ENCODE measurements at regions not wholly inside any gene's neighbourhood (a gene's known extent, or its start where the extent isn't known, plus 50 kb on each side); places are given as distances from the start of the nearest gene placed in this dataset.

- TF ChIP-seq POLR2A (IDR thresholded peaks at IDR 0.05; ENCODE audit: borderline replicate concordance, extremely low read depth, insufficient read depth, insufficient read length) (no peak), EZH2phosphoT487 (IDR thresholded peaks at IDR 0.05; ENCODE audit: borderline replicate concordance) (no peak), POLR2AphosphoS5 (IDR thresholded peaks at IDR 0.05; ENCODE audit: low read depth, low read length) (no peak), CBX3 (IDR thresholded peaks at IDR 0.05; ENCODE audit: low read depth) (no peak)
- TF ChIP-seq, protein P1, sequence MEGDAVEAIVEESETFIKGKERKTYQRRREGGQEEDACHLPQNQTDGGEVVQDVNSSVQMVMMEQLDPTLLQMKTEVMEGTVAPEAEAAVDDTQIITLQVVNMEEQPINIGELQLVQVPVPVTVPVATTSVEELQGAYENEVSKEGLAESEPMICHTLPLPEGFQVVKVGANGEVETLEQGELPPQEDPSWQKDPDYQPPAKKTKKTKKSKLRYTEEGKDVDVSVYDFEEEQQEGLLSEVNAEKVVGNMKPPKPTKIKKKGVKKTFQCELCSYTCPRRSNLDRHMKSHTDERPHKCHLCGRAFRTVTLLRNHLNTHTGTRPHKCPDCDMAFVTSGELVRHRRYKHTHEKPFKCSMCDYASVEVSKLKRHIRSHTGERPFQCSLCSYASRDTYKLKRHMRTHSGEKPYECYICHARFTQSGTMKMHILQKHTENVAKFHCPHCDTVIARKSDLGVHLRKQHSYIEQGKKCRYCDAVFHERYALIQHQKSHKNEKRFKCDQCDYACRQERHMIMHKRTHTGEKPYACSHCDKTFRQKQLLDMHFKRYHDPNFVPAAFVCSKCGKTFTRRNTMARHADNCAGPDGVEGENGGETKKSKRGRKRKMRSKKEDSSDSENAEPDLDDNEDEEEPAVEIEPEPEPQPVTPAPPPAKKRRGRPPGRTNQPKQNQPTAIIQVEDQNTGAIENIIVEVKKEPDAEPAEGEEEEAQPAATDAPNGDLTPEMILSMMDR (IDR thresholded peaks at IDR 0.05 in 2 of 3, conservative IDR thresholded peaks at IDR 0.05 in 1 of 3; ENCODE audit: borderline replicate concordance in 1 of 3, insufficient read depth in 1 of 3, low read depth in 2 of 3, low read length in 2 of 3) = no peak
Measured at GRCh38 chr21:43349644-43350043, 77.3 kb downstream of the SIK1 start.

Measured in HCT116 (cell line).